ENCODE measurements at regions not wholly inside any gene's neighbourhood (a gene's known extent, or its start where the extent isn't known, plus 50 kb on each side); places are given as distances from the start of the nearest gene placed in this dataset.

DNA sequence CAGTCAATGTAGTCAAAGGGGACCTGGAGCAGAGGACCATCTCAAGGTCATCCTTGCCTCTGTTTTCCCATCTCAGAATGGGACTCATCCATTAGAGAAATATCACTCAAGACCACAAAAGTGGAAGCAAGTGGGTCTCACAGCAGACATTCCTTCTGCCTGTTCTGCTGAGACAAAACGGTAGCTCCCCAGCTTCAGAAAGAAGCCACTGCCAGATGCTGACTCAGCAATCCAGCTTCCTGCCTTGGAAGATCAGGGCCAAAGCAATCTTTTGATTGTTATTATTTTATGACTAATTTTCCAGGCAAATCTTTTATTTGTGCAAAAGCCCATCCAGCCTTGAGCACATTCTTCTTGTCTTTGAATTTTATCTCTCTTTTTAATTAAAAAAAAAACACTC is 86.8 kb downstream of the CCT6B start:
- DNase-seq, result no peak

DNA sequence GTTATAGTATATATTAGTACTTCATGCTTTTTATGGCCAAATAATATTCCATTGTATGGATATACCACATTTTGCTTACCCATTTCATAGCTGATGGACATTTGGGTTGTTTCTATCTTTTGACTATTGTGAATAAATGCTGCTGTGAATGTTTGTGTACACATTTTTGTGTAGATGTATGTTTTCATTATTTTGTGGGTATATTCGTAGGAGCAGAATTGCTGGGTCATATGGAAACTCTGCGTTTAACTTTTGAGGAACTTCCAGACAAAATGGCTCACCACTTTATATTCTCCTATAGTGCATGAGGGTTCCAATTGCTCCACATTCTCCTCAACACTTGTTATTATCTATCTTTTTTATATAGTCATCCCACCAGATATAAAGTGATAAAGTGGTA is 88.6 kb downstream of the CCT6B start:
- no peak for DNase-seq

DNA sequence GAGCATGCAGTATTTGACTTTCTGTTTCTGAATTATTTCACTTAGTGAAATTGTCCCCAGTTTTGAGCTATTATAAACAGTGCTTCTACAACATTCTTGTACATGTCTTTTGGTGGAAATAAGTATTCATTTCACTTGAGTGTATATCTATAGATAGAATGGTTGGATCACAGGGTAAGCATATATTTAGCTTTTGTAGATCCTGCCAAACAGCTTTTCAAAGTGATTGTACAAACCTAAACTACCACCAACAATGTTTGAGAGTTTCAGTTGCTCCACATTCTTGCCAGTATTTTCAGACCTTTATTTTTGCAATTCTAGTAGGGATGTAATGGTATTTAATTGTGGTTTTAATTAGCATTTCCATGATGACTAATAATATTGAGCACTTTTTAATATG is 91.6 kb downstream of the CCT6B start:
- DNase-seq, result no peak

DNA sequence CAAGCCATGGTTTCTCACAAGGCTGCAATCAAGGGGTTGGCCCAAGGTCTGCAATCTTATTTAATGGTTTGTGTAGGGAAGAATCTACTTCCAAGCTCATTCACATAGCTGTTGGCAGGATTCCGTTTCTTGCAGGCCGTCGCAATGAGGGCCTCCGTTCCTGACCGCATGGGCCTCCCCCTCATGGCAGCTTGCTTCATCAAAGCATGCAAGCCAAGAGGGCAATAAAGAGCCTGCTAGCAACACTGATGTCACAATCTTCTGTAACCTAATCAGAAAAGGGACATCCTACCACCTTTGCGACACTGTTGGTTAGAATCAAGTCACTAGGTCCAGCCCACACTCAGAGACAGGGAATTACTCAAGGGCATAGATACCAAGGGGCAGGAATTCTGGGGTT is 95.5 kb downstream of the CCT6B start:
- DNase-seq, result no peak

DNA sequence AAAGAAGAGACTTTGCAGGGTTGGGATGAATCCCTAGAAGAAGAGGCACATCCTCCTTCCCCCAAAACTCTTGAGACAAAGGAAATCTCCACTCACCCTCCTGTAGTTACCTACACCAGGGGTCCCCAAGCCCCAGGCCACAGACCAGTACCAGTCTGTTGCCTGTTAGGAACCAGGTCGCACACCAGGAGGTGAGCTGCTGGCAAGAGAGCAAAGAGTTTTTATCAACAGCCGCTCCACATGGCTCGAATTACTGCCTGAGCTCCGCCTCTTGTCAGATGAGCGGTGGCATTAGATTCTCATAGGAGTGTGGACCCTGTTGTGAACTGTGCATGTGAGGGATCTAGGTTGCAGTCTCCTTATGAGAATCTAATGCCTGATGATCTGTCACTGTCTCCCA is 98.9 kb downstream of the CCT6B start:
- no peak for DNase-seq

DNA sequence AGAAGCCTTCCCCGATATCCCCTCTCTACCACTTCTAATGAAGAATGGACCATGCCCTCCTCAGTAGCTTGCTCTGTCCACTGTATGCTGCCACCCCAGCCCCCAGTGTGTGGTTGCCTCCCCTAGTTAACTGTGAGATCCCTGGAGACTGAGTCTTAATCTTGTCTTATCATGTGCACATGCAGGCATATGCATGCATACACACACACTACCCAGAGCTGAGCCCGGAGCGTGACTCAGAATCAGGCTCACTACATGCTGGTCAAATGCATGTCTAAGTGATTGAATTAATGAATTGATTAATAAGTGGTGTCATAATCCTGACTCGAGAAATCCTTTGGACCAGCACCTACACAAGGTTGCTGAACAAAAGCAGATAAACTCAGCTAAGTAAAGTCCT is 99.4 kb downstream of the CCT6B start:
- DNase-seq, result no peak

DNA sequence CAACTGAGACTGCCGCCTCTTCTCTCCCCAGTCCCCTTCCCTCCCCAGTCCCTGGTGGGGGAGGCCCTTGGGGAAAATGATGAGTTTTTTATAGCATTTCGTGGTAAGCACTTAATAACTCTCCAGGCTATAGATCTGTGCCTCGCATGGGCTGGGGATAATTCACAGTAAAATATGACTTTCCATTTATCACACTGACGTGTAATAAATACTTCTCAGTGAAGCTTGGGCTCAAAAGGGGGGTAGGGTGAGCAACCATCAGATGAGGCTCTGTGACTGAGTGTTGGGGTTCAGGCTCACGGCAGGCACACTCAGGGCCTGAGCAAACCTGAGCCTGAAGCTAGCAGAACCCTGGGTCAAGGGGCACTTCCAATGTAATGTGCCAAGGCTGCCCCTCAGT is 101.6 kb downstream of the CCT6B start:
- no peak for DNase-seq

DNA sequence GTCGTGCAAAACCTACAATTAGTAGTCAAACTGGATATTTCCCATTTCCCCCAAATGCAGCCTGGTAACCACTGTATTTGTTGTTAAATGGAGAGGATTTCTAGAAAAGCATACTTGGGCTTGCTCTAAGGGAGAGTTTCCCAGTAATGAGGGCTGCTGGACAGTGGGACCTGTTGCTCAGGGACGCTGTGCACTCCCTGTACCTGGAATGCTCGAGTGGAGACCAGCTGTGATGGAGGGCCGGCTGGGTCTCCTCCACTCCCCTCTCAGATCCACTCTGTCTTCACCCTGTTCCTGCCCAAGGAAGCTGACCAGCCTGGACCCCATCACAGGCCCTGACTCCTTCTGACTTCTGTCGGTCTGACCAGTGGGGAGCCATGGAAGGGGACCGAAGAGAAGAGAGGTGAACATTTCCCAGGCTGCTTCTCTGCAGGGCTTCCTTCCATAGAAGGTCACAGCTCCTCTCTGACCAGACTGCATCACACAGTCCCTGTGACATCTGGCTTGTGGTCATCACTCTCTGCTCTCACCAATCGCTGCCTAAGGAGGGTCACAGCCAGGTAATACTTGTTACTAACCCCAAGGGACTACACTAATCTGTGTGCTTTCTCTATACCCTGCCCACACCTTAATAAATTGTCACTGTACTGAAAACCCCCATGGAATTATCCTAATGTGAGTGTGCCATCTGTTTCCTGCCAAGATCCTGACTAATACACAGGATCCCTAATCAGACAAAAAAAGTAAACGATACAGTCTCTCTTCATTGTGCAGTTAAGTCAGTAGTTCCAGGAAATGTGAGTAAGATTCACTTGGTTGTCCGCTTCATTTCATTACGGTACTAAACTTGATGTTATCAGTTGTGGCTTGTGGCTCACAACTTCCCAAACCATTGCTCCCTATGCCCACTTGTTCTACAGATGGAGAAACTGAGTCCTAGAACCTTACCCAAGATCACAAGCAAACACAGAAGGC is 102.4 kb downstream of the CCT6B start:
- DNase-seq, result peak in 1 of 5 donors; percentile 24

DNA sequence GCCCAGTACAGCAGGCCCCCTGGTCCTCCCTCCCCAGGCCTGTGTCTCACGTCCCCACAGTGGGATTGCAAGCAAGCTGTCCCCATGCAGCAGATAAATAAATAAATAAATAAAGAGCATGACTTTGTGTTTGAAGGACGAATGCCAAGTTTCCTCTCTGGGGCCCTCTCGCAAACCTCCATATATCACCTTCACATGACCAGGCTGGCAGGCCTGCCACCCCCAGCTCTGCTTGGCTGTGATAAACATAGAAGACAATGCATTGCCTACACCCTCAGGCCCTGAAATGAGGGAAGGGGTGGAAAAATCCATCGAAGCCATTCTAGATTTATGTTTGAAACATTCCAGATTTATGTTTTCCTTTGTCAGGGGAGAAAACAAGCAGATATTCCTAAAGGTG is 107.3 kb downstream of the CCT6B start:
- no peak for DNase-seq

DNA sequence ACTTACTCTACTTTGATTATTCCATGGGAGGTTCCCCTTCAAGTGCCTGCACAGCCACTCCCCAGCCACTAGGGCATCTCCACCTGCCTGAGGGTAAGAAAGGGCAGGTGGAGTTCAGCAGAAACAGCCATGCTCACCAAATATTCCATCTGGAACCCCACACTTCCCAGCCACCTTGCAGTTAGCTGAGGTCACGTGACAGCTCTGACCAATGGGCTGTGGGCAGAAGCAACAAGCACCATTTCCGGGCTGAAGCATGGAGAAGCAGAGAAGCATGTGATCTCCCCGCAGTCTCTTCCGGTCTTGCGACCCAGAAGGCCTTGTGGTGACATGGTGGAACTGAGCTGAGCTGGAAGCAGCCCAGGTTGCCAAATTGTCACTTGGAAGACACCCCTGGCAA is 108.6 kb downstream of the CCT6B start:
- no peak for DNase-seq

DNA sequence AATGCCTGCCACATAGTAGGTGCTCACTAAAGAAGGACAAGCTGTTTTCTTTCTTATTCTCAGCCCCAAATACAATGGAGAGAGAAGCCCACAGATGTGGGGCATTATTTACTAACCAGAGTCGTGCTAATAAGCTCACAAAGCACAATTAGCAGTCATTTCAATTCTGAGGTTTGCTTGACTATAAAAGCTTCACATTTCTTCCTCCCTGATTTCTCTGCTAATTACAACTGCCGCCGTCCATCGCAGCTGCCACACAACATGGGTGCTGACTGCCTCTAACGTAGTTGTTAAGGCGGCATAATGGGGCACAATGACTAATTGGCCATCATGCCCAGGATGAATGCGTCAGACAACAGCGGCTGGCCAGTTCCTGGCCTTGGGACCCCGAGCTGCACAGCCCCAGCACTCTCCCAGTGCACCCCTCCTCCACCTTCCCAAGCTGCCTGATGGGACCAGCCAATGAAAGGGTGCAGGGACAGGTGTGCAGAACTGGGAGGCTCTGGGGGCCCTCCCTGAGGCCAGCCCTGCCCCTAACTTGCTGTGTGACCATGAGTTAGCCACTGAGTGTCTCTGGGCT is 109.2 kb downstream of the CCT6B start:
- DNase-seq, result no peak

DNA sequence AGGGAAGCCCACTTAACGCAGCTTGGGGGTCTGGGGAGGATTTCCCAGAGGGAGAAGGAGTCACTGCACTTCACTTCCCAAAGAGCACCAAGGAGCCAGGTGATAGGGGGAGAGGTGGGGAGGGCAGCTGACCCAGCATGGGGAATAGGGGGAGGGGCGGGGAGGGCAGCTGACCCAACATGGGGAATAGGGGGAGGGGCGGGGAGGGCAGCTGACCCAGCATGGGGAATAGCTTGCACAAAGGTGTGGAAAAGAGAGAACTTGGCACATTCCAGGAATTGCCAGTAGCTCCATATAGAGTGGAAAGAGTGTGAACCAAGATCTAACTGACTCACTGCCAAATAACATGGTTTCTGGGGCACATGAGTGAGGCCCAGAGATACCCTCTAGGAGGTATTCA is 110.3 kb downstream of the CCT6B start:
- DNase-seq, result no peak

DNA sequence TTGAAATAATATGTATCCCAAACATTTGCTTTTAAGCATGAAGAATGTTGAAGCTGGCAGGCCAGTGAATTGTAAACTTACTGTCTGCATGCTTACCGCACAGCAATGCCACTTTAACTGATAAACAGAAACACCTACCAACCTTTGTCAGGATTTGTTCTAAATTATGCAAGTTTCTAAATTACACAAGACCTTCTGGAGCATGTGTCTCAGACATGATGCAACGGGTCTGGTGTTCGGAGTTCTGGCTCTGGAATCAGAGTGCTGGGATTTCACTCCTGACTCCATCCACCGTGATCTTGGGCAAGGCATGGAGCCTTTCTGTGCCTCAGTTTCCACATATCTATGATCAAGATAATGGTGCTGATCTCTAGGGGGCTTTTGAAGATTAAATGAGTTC is 111.2 kb downstream of the CCT6B start:
- no peak for DNase-seq

DNA sequence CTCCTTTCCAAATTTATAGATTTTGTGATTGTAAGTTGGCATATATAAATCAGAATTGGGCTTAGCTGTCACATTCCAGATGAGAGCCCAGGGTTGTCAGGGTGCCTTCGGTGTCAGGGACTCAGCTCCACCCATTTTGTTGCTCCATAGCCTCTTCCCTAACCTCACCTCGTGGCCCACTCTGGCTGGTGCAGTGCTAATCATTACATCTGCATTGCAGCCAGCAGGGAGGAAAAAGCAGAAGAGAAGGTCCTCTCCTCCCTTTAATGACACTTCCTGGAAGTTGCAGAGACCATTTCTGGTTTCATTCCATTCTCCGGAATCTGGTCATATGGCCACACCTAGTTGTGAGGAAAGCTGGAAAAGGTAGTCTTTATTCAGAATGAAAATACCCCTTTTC is 113.3 kb downstream of the CCT6B start:
- no peak for DNase-seq

DNA sequence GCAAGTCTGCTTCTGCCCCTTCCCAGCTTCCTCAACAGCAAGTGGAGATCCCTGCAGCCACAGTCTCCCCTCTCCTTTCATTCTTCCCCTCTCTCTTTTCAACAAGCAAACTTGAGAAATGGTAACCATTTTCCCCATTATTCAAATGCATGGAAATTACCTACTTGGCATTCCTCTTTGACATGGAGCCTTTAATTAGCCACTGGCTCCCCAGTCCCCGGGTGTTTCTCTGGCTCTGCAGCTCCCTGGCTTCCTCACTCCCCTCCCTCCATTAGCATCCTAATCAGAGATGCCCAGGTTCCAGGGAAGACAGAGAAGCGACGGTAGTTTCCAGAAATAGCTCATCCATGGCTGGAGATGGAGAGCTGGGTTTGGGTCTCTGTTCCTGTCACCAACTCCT is 116.0 kb downstream of the CCT6B start:
- DNase-seq, result no peak

DNA sequence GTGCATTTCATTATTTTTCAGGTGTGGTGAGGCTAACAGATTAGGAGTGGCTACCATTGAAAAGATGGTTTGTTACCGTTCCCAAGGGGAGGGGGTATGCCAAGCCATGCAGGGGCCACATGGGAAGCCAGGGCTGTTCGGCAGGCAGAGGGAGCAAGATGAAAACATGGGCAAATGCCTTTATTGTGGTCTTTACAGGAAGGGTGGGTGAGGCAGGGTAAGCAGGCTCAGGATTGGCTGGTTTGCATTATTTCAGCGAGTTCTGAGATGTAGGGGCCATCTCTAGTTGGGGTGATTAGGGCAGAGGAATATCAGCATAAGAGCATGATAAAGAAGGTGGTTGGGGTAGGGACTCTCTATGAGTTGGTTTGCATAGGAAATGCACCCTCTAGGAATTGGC is 117.6 kb downstream of the CCT6B start:
- no peak for DNase-seq

DNA sequence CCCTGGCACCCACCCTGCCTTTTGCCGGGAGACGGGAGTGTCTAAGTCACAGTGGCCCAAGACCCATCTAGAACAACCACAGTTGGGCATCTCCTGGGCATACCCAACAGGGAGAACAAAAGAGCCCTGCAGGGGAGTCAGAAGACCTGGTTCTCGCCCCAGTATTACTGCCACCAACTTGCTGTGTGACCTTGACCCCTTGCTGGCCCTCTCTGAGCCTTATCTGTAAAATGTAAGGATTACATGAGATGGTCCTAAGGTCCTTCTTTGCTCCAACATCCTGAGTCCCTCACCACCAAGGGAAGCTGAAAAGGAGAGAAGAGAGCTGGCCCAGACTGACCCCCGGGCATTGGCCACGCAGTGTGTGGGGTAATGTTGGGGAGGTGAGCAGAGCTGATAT is 119.0 kb downstream of the CCT6B start:
- DNase-seq, result no peak

DNA sequence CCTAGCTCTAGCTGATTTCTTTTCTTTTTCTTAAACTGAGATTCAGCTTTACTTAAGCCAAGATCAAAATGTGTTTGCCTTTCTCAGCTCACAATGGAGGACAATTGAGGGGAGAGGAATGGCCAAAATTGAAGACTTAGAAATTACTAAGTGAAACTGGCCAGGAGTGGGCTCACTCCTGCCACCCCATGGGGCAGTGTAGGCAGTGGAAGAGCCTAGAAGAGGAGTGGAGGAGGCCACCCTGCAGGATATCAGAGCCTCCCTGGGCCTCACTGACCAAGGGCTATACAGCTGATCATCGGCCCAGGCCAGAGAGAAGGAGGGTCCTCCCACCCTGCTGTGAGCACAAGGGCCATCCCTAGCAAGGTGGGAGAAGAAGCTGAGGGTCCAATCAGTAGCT is 119.8 kb downstream of the CCT6B start:
- DNase-seq, result no peak

DNA sequence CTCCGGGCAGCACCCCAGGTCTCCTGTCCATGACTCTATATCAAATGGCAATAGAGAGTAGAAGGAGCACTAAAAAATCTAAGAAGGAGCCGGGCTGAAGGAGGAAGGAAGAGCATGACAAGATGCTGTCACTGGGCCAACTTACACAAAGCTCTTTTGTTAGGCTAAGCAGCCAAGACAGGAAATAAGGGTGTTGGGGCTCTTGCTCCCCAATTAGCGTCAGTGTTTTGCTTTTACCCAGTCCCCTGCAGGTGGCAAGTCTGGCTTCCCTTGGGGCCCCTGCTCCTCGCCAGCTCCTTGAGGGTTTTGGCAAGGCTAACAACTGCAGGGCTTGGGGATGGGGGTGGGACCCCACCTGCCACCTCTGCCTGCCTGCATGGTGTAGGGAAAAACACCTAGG is 120.5 kb downstream of the CCT6B start:
- DNase-seq, result peak in 2 of 5 donors; percentile 5 to 7

DNA sequence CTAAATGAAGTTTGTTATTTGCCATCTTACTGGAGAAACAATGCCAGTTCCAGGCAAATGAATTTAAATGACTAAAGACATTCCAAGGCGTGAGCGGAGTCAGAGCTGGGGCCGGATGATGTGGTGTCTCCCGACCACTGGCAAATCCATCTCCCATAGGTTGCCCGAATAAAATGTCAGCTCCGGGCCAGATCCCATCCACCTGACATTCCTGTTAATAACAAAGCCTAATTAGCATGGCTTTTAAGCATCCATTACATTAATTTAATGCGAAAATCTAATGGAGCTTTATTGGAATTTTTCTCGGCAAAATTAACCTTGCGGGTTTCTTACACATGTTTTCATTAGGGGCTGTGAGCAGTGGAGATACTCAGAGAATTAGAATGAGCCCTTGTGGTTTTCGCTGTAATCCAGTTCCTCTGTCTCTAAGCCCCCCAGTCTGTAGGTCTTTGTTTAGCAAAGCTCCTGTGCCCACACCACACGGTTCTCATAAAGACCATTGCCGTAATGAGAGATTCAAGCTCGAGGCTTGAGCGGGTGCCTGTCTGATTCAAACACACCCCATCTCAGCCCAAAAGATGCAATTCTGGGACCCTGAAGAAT is 123.3 kb downstream of the CCT6B start:
- no peak for DNase-seq

DNA sequence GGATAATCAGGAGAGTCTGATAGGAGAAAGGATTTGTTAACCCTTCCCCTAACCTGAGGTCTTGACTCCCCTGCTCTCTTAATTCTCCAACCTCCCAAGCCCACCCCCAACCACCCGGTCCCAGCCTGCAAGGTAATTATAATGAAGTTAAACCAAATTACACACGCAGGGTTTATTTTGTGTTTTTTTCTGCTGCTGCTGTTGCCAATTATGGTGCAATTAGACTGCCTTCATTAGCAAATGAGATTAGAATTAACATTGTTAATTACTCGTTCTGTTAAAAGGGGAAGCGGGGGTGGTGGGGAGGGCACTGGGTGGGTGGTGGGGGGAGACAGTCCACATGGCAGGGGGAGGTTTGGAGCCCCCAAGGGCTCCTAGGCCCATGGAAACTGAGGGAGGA is 128.9 kb downstream of the CCT6B start:
- DNase-seq, result no peak

DNA sequence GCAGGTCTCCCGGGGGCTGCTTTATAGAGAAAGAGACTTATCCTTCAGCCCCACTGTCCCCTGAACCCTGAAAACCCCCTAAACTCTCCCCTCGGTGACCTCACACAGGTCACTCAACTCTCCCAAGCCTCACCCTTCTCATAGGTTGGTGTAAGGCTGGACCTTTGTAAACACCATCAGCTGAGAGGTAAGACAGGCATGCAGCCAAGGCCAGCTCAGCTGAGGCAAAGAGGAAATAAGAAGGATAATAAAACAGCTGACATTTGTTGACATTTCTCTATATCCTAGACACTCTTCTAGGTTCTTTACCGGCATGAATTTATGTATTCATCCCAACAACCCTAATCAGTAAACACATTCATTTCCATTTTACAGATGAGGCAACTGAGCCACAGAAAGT is 134.3 kb downstream of the CCT6B start:
- DNase-seq, result no peak

DNA sequence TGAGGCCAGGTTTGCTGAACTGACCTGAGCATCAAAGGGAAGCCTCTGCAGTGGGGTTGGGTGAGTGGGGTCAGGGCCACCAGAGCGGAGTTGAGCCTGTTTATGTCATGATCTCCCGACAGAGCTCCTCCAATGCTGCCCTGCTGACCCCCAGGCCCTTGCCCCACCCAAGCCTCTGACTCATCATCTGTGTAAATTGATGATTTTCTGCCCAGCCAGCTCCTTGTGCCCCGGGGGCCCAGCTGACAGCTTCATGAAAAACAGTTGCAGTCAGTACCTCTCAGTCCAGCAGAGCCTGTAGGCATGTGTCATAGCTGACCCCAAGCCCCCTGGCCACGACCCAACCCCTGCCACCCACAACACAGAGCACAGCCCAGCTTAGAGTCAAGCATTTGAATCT is 134.9 kb downstream of the CCT6B start:
- DNase-seq, result no peak

DNA sequence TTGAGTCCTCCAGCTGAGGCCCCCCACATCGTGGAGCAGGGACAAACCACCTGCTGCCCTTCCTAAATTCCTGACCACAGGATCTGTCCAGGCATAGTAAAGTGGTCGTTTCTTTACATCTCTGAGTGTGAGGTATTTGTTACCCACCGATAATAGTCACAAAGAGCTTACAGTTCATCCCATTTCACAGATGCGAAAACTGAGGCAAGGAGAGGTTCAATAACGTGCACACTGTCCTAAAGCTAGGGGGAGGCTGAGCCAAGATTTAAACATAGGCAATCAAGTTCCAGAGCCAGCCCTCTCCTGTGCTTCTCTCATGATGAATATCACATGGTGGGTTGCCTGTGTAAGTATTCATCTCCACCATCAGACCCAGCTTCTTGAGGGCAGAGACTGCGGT is 135.4 kb downstream of the CCT6B start:
- DNase-seq, result no peak
